ENCODE measurements at regions not wholly inside any gene's neighbourhood (a gene's known extent, or its start where the extent isn't known, plus 50 kb on each side); places are given as distances from the start of the nearest gene placed in this dataset.

DNA sequence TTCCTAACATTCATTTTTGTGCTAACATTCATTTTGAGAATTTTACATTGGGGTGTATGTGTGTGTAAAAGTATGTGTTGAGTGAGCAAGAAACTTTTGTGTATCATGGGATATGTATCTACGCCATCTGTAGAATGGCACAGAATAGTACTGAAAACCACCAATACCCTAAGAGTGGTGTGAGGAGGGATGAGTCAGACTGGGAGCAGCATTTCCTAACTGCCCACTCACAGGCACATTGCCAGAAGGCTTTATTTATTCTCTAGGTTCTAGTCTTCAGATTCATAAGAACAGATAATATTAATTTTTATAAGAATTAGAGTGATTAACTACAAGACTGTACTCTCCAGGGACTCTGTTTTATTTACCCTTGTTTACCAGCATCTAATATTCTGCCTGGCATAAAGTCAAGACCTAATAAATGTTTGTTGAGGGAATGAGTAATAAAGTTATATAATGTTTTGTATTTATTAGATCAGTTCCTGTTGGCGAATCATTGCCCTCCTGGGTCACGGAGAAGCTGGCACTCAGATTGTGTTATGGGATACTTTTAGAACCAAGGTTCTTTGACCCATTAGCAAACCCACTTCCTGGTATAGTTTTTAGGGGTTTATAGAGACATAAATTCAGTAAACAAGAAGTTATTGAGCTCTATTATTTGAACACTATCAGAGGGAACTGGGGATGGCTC lies 159.1 kb upstream of the PPP2R2B start:
- no peak for DNase-seq

- no peak for DNase-seq
These were observed 162.3 kb upstream of the PPP2R2B start for GRCh38 chr5:147040856-147041255.

DNA sequence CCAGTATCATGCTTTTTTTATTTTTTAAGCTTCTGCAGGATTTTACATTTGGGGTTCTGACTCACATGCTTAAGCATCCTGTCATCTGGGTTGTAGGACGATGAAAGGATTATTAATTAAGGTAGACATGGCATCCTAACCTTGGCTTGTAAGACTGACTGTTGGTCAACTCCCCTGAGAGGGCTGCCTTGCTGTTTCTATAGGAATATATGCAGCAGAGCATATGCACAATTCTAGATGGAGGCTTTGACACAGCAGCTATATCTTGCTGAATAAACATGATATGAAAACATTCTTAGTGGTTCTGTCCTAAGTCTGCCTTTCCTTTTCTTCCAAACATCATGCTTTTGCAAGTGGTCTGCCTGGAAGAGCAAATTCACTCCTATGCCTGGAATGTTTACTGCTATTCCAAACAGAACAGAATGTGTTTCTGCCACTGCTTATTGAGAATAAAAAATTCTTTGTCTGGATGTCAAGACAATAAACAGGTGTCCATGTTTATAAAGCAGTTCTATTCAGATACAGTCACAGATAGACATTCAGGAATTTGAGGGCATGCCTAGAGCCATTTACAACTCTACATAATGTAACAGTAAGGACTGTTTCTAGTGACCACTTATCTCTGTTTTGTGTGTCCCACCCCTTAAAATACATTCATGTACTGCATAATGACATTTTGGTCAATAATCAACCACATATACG lies 166.2 kb upstream of the PPP2R2B start:
- peak; percentile 7 for DNase-seq

GRCh38 chr5:147045290-147045689 lies 166.7 kb upstream of the PPP2R2B start:
- DNase-seq, result no peak

- no peak for DNase-seq
These were observed 167.7 kb upstream of the PPP2R2B start for GRCh38 chr5:147046281-147046680.

GRCh38 chr5:147046894-147047293 lies 168.3 kb upstream of the PPP2R2B start:
- DNase-seq, result no peak

DNA sequence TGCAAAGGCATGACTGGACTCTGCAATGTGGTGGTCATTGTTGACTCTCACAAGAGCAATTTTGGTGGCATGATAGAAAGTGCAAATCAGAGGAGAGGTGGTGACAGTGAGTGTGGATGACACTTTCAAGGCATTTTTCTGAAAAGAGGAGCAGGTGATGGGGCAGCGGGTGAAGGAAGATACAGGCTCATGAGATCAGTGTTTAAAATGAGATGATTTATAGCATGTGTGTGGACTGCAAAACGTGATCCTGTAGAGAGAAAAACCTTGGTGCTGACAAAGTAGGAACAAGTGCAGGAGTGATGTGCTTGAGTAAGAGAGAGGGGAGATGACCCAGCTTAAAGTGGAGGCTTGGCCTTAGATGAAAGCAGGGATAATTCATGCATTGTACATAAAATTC lies 171.2 kb upstream of the PPP2R2B start:
- no peak for DNase-seq

DNA sequence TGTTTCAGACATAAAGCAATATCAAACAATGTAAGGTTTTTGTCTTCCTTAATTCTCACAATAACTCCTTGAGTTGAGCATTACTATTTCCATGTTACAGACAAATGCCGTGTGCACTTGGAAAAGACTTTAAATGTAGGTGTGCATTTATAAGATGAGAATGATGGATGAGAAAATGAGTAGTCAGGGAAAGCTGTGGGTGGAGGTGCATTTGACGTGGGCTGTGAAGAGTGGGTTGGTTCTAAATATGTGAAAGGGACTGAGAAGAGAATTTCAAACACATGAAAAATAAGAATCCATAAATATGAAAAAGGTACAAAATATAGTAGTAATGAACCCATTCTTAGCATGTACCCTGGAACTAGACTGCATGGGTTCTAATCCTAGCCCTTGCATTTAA lies 171.6 kb upstream of the PPP2R2B start:
- no peak for DNase-seq

GRCh38 chr5:147051193-147051592 lies 172.6 kb upstream of the PPP2R2B start:
- DNase-seq, result no peak

DNA sequence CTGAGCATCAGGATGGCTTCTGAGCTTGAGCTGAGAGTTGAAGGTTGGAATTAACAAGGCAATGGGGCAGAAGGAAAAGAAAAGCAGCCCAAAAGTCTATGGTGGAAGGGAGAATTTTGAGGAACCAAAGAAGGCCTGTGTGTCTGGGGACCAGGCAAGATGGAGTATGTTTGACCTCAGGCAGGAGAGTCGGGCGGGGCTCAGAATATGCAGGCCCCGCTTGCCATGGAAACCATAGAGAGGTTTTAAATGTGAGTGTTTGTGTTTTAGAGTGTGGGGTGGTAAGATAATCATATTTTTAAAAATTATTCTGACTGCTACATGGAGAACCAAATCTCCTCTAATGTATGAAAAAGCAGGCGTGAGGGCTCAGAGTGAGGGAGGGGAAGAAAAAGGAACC lies 174.0 kb upstream of the PPP2R2B start:
- DNase-seq, result no peak

DNA sequence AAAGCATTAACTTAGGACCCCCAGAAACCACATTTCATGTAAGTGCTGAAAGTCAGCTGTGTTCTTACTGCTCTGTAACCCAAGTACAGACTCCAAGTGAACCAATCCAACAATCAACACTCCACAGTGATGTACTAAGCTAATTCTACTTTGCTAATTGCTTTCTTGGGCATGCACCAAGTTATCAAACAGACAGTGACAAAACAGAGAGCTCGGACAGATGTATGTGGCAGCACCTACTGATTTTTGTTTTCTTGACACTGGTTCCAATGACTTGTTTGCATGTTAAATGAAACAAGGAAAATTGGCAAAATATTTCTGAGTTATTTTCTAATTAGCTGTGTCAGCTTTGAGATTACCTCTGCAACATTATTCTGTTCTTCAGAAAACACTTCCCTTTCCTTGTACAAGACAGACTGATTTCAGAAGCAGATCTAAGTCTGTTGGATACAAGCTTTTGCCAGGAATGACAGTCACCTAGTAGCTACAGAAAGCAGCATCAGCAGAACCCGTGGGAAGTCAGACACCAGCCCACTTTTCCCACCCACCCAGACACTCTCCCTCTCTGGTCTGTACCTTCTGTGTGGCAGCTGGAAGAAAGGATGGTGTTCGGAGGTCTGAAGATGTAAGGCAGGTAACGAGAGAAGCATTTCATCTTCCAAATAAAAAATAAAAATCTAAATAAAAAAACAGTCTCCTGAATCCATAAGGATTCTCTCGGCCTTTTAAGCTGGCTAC lies 176.7 kb upstream of the PPP2R2B start:
- DNase-seq, result peak; percentile 13

- no peak for DNase-seq
These were observed 177.5 kb upstream of the PPP2R2B start for GRCh38 chr5:147055850-147056566.

GRCh38 chr5:147057051-147057450 lies 177.8 kb upstream of the STK32A start:
- DNase-seq, result no peak

DNA sequence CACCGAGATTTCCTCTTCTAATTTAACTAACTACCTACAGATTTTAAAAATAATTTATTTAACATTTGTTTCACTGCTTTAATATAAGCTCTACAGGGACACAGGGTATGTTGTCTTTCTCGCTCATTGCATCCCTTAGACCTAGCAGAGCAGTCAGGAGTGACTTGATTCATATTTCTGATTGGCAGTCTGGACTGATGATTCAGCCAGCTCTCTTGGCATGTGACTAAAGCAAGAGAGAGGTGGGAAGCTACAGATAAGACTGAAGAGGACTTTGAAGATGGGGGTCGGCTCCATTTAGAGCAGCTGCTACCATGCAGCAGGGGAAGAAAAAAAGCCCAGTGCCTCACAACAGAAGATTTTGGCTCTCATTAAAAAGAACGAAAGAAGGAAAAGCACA lies 173.4 kb upstream of the STK32A start:
- no peak for DNase-seq

DNA sequence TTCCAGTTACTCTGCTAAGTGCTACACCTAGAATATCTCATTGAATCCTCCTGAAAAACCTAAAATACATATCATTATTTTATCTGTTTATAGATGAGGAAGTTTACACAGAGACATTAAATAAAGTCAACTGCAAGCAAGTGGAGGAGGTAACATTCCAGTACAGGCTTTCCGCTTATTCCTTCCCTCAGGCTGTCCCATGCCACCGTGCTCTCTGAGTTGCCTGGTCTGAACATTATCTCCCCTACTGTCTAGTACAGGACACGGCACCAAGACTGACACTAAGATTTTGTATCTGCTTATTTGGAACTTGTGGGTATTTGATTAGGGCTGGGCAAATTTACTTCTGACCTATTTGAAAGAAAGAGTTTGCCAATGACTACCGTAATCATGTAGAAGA lies 172.4 kb upstream of the STK32A start:
- no peak for DNase-seq

DNA sequence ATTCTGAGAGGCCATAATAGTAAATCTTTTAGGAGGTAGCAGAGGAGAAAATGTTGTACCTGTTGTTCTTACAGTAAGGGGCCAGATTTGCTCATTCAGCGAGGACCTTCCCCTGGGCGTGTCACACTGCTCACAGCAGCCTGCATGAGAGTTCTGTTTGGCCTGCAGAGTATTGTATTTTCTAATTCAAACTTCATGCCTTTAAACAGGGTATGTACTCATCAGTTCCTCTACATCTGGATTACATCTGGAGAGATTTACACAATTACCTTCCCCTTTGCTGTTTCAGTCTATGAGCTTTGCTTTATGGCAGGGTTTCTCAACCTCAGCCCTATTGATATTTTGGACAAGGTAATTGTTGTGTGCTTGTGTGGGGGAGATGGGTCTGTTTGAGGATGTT lies 170.9 kb upstream of the STK32A start:
- DNase-seq, result no peak

- DNase-seq, result no peak
These were observed 169.8 kb upstream of the STK32A start for GRCh38 chr5:147065071-147065470.

- DNase-seq, result no peak
These were observed 165.8 kb upstream of the STK32A start for GRCh38 chr5:147068998-147069397.

DNA sequence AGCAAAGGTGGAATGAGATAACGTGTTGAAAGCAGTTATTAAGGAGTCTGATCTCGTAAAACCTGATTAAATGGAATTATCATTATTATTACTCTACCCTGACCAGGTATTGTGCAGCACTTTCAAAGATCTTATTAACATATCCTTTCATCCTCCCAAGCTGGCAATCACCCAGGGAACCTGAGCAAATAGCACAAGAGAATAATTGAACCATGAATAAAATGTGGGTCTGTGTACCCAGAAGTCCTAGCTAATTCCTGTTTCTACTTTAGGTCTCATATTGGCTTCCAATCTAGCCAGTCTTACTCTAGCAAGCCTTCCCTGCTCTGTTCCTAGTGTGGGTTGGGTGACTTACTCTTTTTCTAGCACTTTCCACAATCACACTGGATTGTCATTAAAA lies 162.2 kb upstream of the STK32A start:
- peak; percentile 86 for DNase-seq

GRCh38 chr5:147073098-147073497 lies 161.7 kb upstream of the STK32A start:
- DNase-seq, result peak; percentile 79

- no peak for DNase-seq
These were observed 159.6 kb upstream of the STK32A start for GRCh38 chr5:147075187-147075586.

DNA sequence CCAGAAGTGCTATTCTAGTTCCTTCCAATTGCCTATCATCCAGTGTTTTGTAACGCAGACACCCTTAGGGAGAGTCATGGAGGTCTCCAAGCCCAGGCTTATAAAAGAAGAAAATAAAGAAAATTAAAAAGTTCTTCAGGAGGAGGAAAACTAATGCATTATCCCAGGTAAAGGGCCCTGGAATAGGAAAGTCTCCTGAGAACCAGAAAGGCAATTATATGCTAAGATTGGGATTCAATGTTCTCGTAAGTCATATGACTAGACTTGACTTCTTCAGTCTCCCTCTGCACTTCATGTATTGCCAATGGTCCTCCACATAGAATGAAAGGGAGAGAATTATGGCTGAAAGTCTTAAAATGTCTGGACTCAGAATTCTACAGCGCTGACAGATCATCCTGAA lies 154.4 kb upstream of the STK32A start:
- DNase-seq, result no peak

- peak; percentile 13 for DNase-seq
These were observed 153.5 kb upstream of the STK32A start for GRCh38 chr5:147081311-147081764.

All from NCI-H69 (cell line).